H9 (cell line): ENCODE measurements at regions not wholly inside any gene's neighbourhood (a gene's known extent, or its start where the extent isn't known, plus 50 kb on each side); places are given as distances from the start of the nearest gene placed in this dataset.
A peak's percentile ranks its signal among the peaks of the same experiment; 100 is the strongest.

Source experiments
- DNase-seq: peaks from one replicate; pipeline ENCODE4 v3.0.0-alpha.2; 2017
- H2AFZ ChIP-seq: one replicate; pipeline ENCODE4 v1.6.1; 2013; ENCODE audit warnings: mild to moderate bottlenecking, low read length, control low read depth, moderate library complexity
- H2AK5ac ChIP-seq: 2 replicates; pipeline ENCODE4 v1.6.1; 2013; ENCODE audit warnings: low read length, control low read depth, mixed read lengths; ENCODE audit not compliant: insufficient read length
- H2BK120ac ChIP-seq: one replicate; pipeline ENCODE4 v1.6.1; 2013; ENCODE audit warnings: low read depth, mild to moderate bottlenecking, low read length, control low read depth, inconsistent platforms; ENCODE audit not compliant: poor library complexity, severe bottlenecking
- H2BK12ac ChIP-seq: 2 replicates; pipeline ENCODE4 v1.6.1; 2013; ENCODE audit warnings: low read length, control low read depth, mixed read lengths, low read depth; ENCODE audit not compliant: insufficient read length
- H2BK15ac ChIP-seq: 2 replicates; pipeline ENCODE4 v1.6.1; 2013; ENCODE audit warnings: low read depth, low read length, control low read depth
- H2BK20ac ChIP-seq: one replicate; pipeline ENCODE4 v1.6.1; 2013; ENCODE audit warnings: low read depth, mild to moderate bottlenecking, low read length, control low read depth, inconsistent platforms; ENCODE audit not compliant: poor library complexity, severe bottlenecking
- H2BK5ac ChIP-seq: 2 replicates; pipeline ENCODE4 v1.6.1; 2013; ENCODE audit warnings: low read length, control low read depth, mixed read lengths; ENCODE audit not compliant: insufficient read length
- H3K14ac ChIP-seq: 2 replicates; pipeline ENCODE4 v1.6.1; 2013; ENCODE audit warnings: low read length, control low read depth; ENCODE audit not compliant: insufficient read depth
- H3K18ac ChIP-seq: 2 replicates; pipeline ENCODE4 v1.6.1; 2013; ENCODE audit warnings: low read depth, mild to moderate bottlenecking, mixed read lengths, low read length, control low read depth; ENCODE audit not compliant: insufficient read length
- H3K23ac ChIP-seq: 2 replicates; pipeline ENCODE4 v1.6.1; 2013; ENCODE audit warnings: low read length, control low read depth, mixed read lengths, low read depth; ENCODE audit not compliant: insufficient read length
- H3K23me2 ChIP-seq: 2 replicates; pipeline ENCODE4 v1.6.1; 2013; ENCODE audit warnings: low read depth, mild to moderate bottlenecking, mixed read lengths, low read length, control low read depth; ENCODE audit not compliant: insufficient read length, poor library complexity, severe bottlenecking
- H3K27ac ChIP-seq: 2 replicates; pipeline ENCODE4 v1.5.1; 2013; ENCODE audit warnings: low read length, control low read depth, mixed read lengths, low read depth; ENCODE audit not compliant: insufficient read length
- H3K27me3 ChIP-seq: 2 replicates; pipeline ENCODE4 v1.6.1; 2013; ENCODE audit warnings: low read length, control low read depth, inconsistent platforms; ENCODE audit not compliant: insufficient read depth
- H3K4ac ChIP-seq: 2 replicates; pipeline ENCODE4 v1.6.1; 2013; ENCODE audit warnings: low read depth, mild to moderate bottlenecking, control low read depth, inconsistent platforms, low read length, moderate library complexity
- H3K4me1 ChIP-seq: 2 replicates; pipeline ENCODE4 v1.6.1; 2013; ENCODE audit warnings: low read length, control low read depth, inconsistent platforms; ENCODE audit not compliant: insufficient read depth
- H3K4me2 ChIP-seq: 2 replicates; pipeline ENCODE4 v1.6.1; 2013; ENCODE audit warnings: low read length, control low read depth, mixed read lengths; ENCODE audit not compliant: insufficient read length, insufficient read depth
- H3K56ac ChIP-seq: 2 replicates; pipeline ENCODE4 v1.6.1; 2013; ENCODE audit warnings: low read depth, mild to moderate bottlenecking, mixed read lengths, low read length, control low read depth; ENCODE audit not compliant: insufficient read length
- H3K79me1 ChIP-seq: 2 replicates; pipeline ENCODE4 v1.6.1; 2013; ENCODE audit warnings: low read depth, mild to moderate bottlenecking, moderate library complexity, low read length, control low read depth, inconsistent platforms; ENCODE audit not compliant: insufficient read depth, poor library complexity, severe bottlenecking
- H3K79me2 ChIP-seq: 2 replicates; pipeline ENCODE4 v1.6.1; 2013; ENCODE audit warnings: low read length, control low read depth, inconsistent platforms; ENCODE audit not compliant: insufficient read depth
- H3K9ac ChIP-seq: 2 replicates; pipeline ENCODE4 v1.6.1; 2013; ENCODE audit warnings: low read length, control low read depth, mixed read lengths; ENCODE audit not compliant: insufficient read length; ENCODE audit errors: extremely low read depth
- H3K9me3 ChIP-seq: one replicate; pipeline ENCODE4 v1.6.1; 2013; ENCODE audit warnings: low read depth, low read length, inconsistent platforms; ENCODE audit not compliant: control insufficient read depth
- H3T11ph ChIP-seq: one replicate; pipeline ENCODE4 v1.6.1; 2013; ENCODE audit warnings: mild to moderate bottlenecking, low read length, control low read depth, inconsistent platforms
- H4K20me1 ChIP-seq: one replicate; pipeline ENCODE4 v1.6.1; 2013; ENCODE audit not compliant: control insufficient read depth, insufficient read length, insufficient read depth
- H4K5ac ChIP-seq: 2 replicates; pipeline ENCODE4 v1.6.1; 2013; ENCODE audit warnings: low read depth, mild to moderate bottlenecking, mixed read lengths, low read length, control low read depth; ENCODE audit not compliant: insufficient read length
- H4K8ac ChIP-seq: replicated peaks from 2 replicates; pipeline ENCODE4 v1.6.1; 2013; ENCODE audit warnings: low read length, control low read depth, mixed read lengths, low read depth; ENCODE audit not compliant: insufficient read length
- H4K91ac ChIP-seq: 2 replicates; pipeline ENCODE4 v1.6.1; 2013; ENCODE audit warnings: low read depth, mild to moderate bottlenecking, moderate library complexity, mixed read lengths, low read length, control low read depth; ENCODE audit not compliant: insufficient read length
- H3K27ac Mint-ChIP-seq, 3 experiments: 2 replicates in 2 of 3; 3 replicates in 1 of 3; pipeline ENCODE4 v1.8.0; 2020 to 2021; ENCODE audit warnings: mixed read lengths in 3 of 3, mild to moderate bottlenecking in 1 of 3, moderate library complexity in 1 of 3
- H3K27me3 Mint-ChIP-seq: 2 replicates; pipeline ENCODE4 v1.8.0; 2021; ENCODE audit warnings: low read depth, mild to moderate bottlenecking, moderate library complexity, mixed read lengths
- H3K36me3 Mint-ChIP-seq, 3 experiments: 2 replicates in 2 of 3; 3 replicates in 1 of 3; pipeline ENCODE4 v1.8.0; 2020 to 2021; ENCODE audit warnings: low read depth in 3 of 3, mixed read lengths in 3 of 3; ENCODE audit not compliant: insufficient read depth in 1 of 3
- H3K4me1 Mint-ChIP-seq, 2 experiments: 2 replicates each; pipeline ENCODE4 v1.8.0; 2020; ENCODE audit warnings: mixed read lengths in 2 of 2
- H3K4me3 Mint-ChIP-seq, 2 experiments: 2 replicates in 1 of 2; 3 replicates in 1 of 2; pipeline ENCODE4 v1.8.0; 2020 to 2021; ENCODE audit warnings: mild to moderate bottlenecking in 2 of 2, mixed read lengths in 2 of 2, moderate library complexity in 1 of 2
- H3K9me3 Mint-ChIP-seq, 2 experiments: 2 replicates in 1 of 2; 3 replicates in 1 of 2; pipeline ENCODE4 v1.8.0; 2020; ENCODE audit warnings: mild to moderate bottlenecking in 2 of 2, mixed read lengths in 2 of 2, moderate library complexity in 1 of 2
- WGBS: extraction: QIAGEN DNeasy Blood & Tissue Kit; methylation state at CpG from one replicate; pipeline ENCODE4 v1.1.7; 2013; ENCODE audit warnings: missing lambda C conversion rate, low lambda C conversion rate, mixed read lengths; ENCODE audit not compliant: insufficient read length; ENCODE audit errors: extremely low coverage; 5-methylcytosine and 5-hydroxymethylcytosine counted together
- TF ChIP-seq, protein P1 (sequence below): fragments of 200-600 bp; sonication (generic); conservative IDR thresholded peaks from 3 replicates; pipeline ENCODE4 v1.8.0; 2021; ENCODE audit warnings: antibody characterized with exemption, mild to moderate bottlenecking

GRCh38 chr2:2703172-2703571, 372.1 kb upstream of the MYT1L start:
- DNase-seq = no peak
- H2BK120ac ChIP-seq = no peak overlapping the region

More at GRCh38 chr2:2703172-2703571, 372.1 kb upstream of the MYT1L start:
- TF ChIP-seq, protein P1, sequence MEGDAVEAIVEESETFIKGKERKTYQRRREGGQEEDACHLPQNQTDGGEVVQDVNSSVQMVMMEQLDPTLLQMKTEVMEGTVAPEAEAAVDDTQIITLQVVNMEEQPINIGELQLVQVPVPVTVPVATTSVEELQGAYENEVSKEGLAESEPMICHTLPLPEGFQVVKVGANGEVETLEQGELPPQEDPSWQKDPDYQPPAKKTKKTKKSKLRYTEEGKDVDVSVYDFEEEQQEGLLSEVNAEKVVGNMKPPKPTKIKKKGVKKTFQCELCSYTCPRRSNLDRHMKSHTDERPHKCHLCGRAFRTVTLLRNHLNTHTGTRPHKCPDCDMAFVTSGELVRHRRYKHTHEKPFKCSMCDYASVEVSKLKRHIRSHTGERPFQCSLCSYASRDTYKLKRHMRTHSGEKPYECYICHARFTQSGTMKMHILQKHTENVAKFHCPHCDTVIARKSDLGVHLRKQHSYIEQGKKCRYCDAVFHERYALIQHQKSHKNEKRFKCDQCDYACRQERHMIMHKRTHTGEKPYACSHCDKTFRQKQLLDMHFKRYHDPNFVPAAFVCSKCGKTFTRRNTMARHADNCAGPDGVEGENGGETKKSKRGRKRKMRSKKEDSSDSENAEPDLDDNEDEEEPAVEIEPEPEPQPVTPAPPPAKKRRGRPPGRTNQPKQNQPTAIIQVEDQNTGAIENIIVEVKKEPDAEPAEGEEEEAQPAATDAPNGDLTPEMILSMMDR = peak; percentile 33; the same call in 2 of the 3 replicates
- Mint-ChIP-seq H3K36me3 (no peaks in the 10 kb centered on the region; a peak in 1 of 7 replicates), H3K9me3 (no peaks in the 10 kb centered on the region), H3K4me3 (no peak overlapping the region), H3K27me3 (peaks cover 25% of the 10 kb centered on the region), H3K4me1 (peaks cover 50 to 57% of the 10 kb centered on the region in 2 experiments), H3K27ac (no peak overlapping the region)
- H4K20me1 ChIP-seq = no peaks in the 10 kb centered on the region
- H3K79me1 ChIP-seq = no peaks in the 10 kb centered on the region
- H3K27me3 ChIP-seq = no peaks in the 10 kb centered on the region
- no peak overlapping the region for H4K91ac ChIP-seq
- H4K5ac ChIP-seq = no peak overlapping the region
- H3K4me1 ChIP-seq = peaks cover 5% of the 10 kb centered on the region
- H2BK12ac ChIP-seq = no peak overlapping the region
- no peak overlapping the region for H2BK15ac ChIP-seq
- H3K79me2 ChIP-seq = no peaks in the 10 kb centered on the region
- no peak overlapping the region for H3K18ac ChIP-seq
- H2AK5ac ChIP-seq = no peak overlapping the region
- no peak overlapping the region for H3K56ac ChIP-seq
- no peak overlapping the region for H2BK5ac ChIP-seq
- no peak overlapping the region for H3T11ph ChIP-seq
- H2BK20ac ChIP-seq = no peak overlapping the region
- H3K9ac ChIP-seq = no peak overlapping the region
- no peaks in the 10 kb centered on the region for H3K23me2 ChIP-seq
- H3K4ac ChIP-seq = no peak overlapping the region
- H3K23ac ChIP-seq = no peak overlapping the region
- no peak overlapping the region for H3K27ac ChIP-seq
- no peaks in the 10 kb centered on the region for H3K9me3 ChIP-seq
- no CpG with 5 or more reads among the region's 7 CpGs for WGBS
- no peak overlapping the region for H4K8ac ChIP-seq
- H2AFZ ChIP-seq = no peak overlapping the region
- no peak overlapping the region for H3K4me2 ChIP-seq
- H3K14ac ChIP-seq = no peak overlapping the region
